Activated naive CD8-positive, alpha-beta T cell treated with anti-CD3 and anti-CD28 coated beads, Interleukin-2, amount 50 U/mL, for 24 hours (primary cell): ENCODE measurements at regions not wholly inside any gene's neighbourhood (a gene's known extent, or its start where the extent isn't known, plus 50 kb on each side); places are given as distances from the start of the nearest gene placed in this dataset.

Experiments
- ATAC-seq: fragments of 150-1000 bp; cut with Tn5 transposase; one replicate; pipeline ENCODE4 v1.10.0; 2021
- DNase-seq: peaks from one replicate; pipeline ENCODE4 v3.0.0; 2021
- H3K27ac Mint-ChIP-seq: one replicate; pipeline ENCODE4 v1.8.0; 2021; ENCODE audit warnings: mild to moderate bottlenecking, mixed read lengths
- H3K27me3 Mint-ChIP-seq: one replicate; pipeline ENCODE4 v1.8.0; 2021; ENCODE audit warnings: mixed read lengths
- H3K36me3 Mint-ChIP-seq: one replicate; pipeline ENCODE4 v1.8.0; 2021; ENCODE audit warnings: low read depth, mixed read lengths
- H3K4me1 Mint-ChIP-seq: one replicate; pipeline ENCODE4 v1.8.0; 2021; ENCODE audit warnings: mixed read lengths
- H3K4me3 Mint-ChIP-seq: one replicate; pipeline ENCODE4 v1.8.0; 2021; ENCODE audit warnings: mild to moderate bottlenecking, moderate library complexity, mixed read lengths
- H3K9me3 Mint-ChIP-seq: one replicate; pipeline ENCODE4 v1.8.0; 2021; ENCODE audit warnings: mixed read lengths

DNA sequence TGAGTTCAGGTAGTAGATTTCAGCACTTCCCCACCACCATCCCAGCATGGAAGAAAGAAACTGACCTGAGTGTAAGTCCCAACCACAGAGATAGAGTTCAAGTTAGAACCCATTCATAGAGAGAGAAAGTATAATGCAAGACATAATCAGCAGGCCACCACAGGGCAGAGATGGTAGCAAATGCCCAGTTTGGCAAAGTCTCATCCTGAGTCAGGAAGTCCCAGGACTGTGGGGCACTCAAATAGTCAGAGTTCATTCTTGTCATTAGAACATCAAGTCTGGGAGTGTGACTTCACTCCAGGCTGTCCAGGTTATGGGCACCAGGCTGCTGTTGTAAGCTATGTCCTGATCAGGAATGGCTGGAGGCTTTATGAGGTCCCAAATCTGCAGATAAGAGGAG, 72.0 kb upstream of the USP47 start:
- H3K9me3 Mint-ChIP-seq: no peaks in the 10 kb centered on the region
- no peak overlapping the region for H3K4me3 Mint-ChIP-seq
- H3K27me3 Mint-ChIP-seq: peaks cover 7% of the 10 kb centered on the region
- ATAC-seq (no peak), DNase-seq (no peak)
- H3K36me3 Mint-ChIP-seq: no peaks in the 10 kb centered on the region
- H3K4me1 Mint-ChIP-seq: no peaks in the 10 kb centered on the region
- H3K27ac Mint-ChIP-seq: no peak overlapping the region

DNA sequence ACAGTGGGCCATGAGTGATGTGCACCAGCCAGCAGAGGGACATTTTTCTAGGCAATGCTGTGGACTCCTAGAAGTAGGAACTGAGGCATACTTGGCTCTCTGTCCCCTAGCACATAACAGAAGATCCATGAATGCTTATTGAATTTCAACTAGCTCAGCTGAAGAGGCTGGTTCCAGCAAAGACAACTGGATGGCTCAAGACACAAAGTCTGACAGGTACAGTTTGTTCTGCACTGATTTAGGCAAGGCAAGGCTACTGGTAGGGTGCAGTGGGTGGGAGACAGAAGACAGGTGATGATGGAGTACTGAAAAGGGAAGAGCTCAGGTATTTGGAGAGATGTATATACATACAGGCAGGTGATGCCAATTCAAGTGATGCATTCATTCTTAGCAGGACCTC, 72.4 kb upstream of the USP47 start:
- Mint-ChIP-seq H3K4me3 (no peak overlapping the region), H3K27me3 (peaks cover 7% of the 10 kb centered on the region), H3K27ac (no peak overlapping the region), H3K36me3 (no peaks in the 10 kb centered on the region), H3K4me1 (no peaks in the 10 kb centered on the region), H3K9me3 (no peaks in the 10 kb centered on the region)
- ATAC-seq: no peak
- DNase-seq: no peak

DNA sequence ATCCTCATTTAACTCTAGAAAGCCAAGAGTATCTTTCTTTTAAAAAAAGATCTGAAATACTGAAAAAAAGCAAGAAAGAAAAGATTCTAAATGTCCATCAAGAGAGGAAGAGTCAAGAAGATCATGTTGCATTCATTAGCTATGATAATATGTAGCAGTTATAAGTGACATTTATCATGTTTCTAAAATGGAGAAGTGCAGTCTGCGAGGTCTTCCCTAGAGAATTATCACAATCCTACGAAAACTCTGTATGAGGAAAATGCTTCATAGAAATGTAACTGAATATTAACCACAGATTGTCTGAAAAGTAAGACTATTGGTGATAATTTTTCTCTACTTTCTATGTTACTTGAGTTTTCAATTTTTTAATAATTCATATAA, 77.4 kb upstream of the USP47 start:
- Mint-ChIP-seq H3K27me3 (peaks cover 9% of the 10 kb centered on the region), H3K4me1 (no peaks in the 10 kb centered on the region), H3K4me3 (no peak overlapping the region), H3K36me3 (no peaks in the 10 kb centered on the region), H3K27ac (no peak overlapping the region), H3K9me3 (no peaks in the 10 kb centered on the region)
- no peak for DNase-seq
- ATAC-seq: no peak

DNA sequence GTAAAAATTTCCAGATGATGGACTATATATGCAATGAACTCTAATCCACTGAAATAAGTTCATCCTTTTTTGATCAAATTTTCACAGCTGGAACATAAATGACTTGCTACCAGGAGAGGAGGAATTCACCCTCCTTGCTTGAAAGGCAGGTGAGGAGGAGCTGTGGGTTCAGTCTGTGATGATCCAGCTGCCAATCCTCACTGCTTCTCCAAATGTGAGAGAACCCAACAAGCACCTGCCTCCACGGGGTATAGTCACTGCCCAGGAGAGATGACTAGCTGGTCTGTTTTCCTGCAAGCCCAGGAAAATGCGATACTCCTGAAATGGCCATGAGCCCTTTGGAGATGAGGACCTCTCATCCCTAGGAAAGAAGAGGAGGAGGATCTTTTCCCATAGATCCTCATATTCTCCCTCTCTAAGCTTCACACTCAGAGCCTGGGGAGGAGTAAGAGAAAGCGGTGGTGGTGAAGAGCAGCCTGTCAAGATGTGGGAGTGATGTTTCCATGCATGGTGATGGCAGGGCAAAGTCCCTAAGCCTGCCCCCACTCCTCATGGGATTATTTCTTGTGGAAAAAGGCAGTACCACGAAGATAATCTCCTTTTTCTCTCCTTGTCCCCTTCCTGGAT, 77.9 kb upstream of the USP47 start:
- Mint-ChIP-seq H3K4me1 (no peaks in the 10 kb centered on the region), H3K36me3 (no peaks in the 10 kb centered on the region), H3K27ac (no peak overlapping the region), H3K27me3 (peaks cover 9% of the 10 kb centered on the region), H3K9me3 (no peaks in the 10 kb centered on the region), H3K4me3 (no peak overlapping the region)
- ATAC-seq (no peak), DNase-seq (no peak)

DNA sequence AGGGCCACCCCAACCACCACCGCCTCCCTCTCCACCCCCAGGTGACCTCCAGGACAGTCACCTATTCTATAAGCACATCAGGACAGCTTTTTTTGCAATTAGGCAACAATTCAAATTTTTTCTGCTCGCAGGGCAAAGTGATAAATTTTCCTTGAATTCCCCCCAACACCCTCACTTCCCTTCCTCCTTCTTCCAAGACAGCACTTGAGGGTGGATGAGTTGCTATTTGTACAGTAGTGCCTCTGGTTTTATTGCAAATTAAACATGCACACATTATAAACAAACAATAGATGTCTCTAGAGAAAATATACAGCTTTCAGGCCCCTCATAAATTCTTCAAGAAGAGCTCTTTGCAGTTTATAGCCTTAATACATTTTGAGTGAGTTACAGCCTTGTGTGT, 80.9 kb upstream of the USP47 start:
- Mint-ChIP-seq H3K27me3 (peaks cover 7% of the 10 kb centered on the region), H3K27ac (no peak overlapping the region), H3K9me3 (no peaks in the 10 kb centered on the region), H3K4me1 (no peaks in the 10 kb centered on the region), H3K36me3 (no peaks in the 10 kb centered on the region), H3K4me3 (no peak overlapping the region)
- ATAC-seq (no peak), DNase-seq (no peak)

DNA sequence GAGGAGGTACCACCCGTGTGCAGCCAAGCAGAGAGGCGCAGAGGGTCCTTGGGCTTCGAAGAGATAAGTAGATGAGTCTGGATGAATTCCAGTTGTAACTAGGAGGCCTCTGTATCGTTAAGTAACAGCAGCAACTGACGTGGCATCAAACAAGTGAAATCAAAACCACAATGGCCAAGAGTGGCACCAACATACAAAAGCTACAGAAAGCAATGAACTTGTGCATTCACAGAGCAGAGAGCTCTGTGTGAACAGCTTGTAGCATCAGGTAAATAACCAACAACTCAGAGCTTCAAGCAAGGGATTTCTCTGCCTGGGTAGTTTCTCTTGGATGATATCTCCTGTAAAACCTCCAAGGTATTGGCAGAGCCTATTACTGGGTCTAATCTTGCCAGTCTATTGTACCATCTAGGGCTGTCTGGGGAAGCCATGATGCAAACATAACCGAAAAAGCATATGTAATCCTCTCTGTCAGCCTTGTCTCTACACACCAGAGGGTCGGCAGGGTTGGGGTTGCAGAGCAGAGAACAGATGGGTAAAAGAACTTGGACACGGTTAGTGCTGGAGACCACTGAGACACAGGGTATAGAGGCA, 83.1 kb upstream of the USP47 start:
- Mint-ChIP-seq H3K9me3 (no peaks in the 10 kb centered on the region), H3K27ac (no peak overlapping the region), H3K36me3 (no peaks in the 10 kb centered on the region), H3K27me3 (peaks cover 8% of the 10 kb centered on the region), H3K4me3 (no peak overlapping the region), H3K4me1 (no peaks in the 10 kb centered on the region)
- no peak for DNase-seq
- ATAC-seq: no peak

DNA sequence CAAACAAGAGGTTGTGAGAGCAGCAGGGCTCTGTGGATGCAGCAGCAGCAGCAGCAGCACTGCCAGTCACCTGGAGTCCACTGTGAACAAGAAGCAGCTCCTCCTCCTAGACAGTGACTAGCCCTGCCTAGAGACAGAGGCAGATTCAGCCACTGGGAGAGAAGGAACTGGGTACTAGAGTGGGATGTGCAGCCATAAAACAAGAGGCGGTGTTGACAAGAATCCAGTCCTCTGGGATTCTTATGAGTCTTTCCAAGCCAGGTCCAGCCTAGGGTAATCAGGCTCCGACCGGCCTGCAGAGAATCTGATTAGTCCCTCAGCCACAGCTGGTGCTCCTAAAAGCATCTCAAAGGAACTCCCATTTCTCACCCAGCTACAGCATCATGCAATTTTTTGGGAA, 83.9 kb upstream of the USP47 start:
- Mint-ChIP-seq H3K27me3 (peaks cover 11% of the 10 kb centered on the region), H3K27ac (no peak overlapping the region), H3K4me3 (no peak overlapping the region), H3K36me3 (no peaks in the 10 kb centered on the region), H3K9me3 (no peaks in the 10 kb centered on the region), H3K4me1 (no peaks in the 10 kb centered on the region)
- ATAC-seq (no peak), DNase-seq (no peak)

DNA sequence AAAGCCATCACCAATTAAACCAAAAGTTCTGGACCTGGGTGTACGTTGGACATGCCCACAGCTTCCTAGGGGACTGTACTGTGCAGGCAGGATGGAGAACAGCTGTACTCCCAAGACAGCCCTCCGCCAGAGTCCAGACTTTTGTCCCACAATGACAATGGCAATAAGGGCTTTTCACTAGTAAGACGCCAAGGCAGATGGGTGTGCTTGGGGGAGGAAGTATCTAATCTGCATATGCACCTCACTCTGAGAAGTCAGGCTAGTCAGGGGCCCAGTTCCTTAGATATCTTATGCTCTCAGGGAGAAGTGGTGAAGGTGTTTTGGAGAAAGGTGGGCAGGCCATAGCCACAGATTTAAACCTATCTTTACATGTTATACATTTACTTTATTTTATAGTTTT, 85.1 kb upstream of the USP47 start:
- Mint-ChIP-seq H3K9me3 (no peaks in the 10 kb centered on the region), H3K27me3 (peaks cover 12% of the 10 kb centered on the region)

DNA sequence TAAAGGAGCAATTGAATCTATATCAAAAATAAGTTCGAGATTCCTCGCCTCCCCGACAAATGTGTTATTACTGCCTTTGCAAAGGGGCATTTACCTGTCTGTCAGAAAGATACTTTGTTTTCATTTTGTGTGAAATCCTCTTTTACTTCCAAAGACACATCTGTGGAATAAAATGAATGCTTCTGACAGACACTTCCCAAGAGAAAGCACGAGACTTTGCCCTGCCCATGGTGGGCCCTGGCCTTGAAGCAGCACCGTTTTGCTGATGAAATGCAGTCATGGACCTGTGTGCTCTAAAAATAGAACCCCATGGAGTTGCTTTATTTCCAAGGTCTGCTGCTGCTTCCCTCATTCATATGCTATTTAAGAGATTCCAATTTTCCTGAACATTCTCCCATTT, 85.9 kb upstream of the USP47 start:
- Mint-ChIP-seq H3K27ac (no peak overlapping the region), H3K27me3 (peaks cover 12% of the 10 kb centered on the region), H3K4me3 (no peak overlapping the region), H3K9me3 (no peaks in the 10 kb centered on the region), H3K4me1 (no peaks in the 10 kb centered on the region), H3K36me3 (no peaks in the 10 kb centered on the region)
- DNase-seq: no peak
- ATAC-seq: no peak

More for the DNA sequence above, 85.1 kb upstream of the USP47 start:
- H3K27ac Mint-ChIP-seq: no peak overlapping the region
- no peak overlapping the region for H3K4me3 Mint-ChIP-seq
- no peaks in the 10 kb centered on the region for H3K4me1 Mint-ChIP-seq
- no peak for DNase-seq
- no peak for ATAC-seq
- H3K36me3 Mint-ChIP-seq: no peaks in the 10 kb centered on the region

DNA sequence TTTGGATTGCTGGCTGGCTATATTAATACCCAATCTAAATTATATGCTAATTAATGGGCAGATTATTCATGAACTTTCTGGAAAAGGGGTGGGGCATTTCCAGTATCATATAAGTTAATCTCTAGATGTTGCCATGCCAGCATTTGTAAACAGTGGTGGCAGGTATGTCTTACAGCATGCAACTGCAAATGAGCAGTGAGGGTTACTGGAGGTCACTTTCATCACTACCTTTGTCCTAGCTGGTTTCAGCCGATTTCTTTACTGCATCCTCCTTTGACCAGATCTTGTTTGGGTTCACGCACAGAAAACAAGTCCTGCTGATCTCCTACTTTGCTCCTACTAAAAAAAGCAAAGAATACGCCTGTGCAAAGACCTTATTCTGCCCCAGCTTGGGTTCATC, 89.1 kb upstream of the USP47 start:
- Mint-ChIP-seq H3K27me3 (peaks cover 15% of the 10 kb centered on the region), H3K4me1 (no peaks in the 10 kb centered on the region), H3K36me3 (no peaks in the 10 kb centered on the region), H3K27ac (no peak overlapping the region), H3K9me3 (no peaks in the 10 kb centered on the region), H3K4me3 (no peak overlapping the region)
- ATAC-seq: no peak
- no peak for DNase-seq

DNA sequence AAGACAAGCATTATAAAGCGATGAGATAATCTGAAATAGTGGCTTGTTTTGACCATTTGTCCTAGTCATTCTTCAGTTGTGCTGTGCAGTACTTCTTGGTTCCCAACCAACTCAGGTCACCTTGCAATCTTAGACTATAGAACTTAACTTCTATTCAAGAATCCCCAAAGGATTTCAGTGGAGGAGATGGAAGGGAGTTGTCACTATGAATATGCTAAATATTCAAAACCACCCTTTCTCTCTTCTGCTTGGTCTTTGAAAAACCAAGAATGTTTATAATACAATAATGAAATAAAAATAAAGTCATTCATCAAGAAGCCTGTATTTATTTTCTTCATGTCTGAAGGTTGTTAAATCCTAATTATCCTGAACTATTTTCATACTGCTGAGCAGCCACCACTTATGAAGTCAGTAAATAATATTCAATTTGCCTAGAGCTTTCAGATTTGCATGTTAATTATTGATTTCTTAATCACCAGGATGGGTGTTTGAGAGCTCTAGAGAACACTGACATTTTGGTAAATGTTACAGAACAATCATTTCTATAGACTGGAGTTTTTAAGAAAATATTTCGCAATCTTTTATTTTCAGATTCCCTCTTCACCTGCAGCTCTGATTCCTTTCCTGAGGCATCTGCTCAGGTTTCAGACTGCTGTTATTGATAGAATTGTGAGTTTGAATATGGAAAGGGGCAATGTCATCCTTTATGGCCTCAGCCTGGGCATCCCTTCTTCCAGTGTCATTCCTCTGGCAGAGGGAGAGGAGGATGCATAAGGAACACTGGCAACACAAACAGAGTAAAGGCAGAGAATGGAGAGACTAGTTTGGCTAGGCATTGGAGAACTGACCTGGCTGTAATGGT, 91.5 kb upstream of the USP47 start:
- H3K36me3 Mint-ChIP-seq: no peaks in the 10 kb centered on the region
- no peaks in the 10 kb centered on the region for H3K9me3 Mint-ChIP-seq
- H3K4me1 Mint-ChIP-seq: no peaks in the 10 kb centered on the region
- DNase-seq (no peak), ATAC-seq (no peak)
- H3K27me3 Mint-ChIP-seq: peaks cover 17% of the 10 kb centered on the region
- H3K4me3 Mint-ChIP-seq: no peak overlapping the region
- no peak overlapping the region for H3K27ac Mint-ChIP-seq

DNA sequence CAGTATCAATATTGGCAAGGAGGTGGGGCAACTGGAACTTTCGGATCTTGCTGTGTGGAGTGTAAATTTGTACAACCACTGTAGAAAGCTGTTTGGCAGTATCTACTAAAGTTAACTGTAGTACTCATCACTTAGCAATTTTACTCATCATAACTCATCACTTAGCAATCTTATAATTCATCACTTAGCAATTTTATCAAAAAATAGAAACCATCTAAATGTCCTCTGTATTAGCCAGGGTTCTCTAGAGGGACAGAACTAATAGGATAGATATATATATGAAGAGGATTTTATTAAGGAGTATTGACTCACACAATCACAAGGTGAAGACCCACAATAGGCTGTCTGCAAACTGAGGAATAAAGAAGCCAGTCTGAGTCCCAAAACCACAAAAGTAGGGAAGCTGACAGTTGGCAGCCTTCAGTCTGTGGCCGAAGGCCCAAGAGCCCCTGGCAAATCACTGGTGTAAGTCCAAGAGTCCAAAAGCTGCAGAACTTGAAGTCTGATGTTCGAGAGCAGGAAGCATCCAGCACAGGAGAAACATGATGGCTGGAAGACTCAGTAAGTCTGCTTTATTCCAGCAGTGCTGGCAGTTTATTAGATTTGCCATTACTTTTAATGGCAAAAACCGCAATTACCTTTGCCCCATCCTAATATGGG, 92.9 kb upstream of the USP47 start:
- peaks cover 16% of the 10 kb centered on the region for H3K27me3 Mint-ChIP-seq
- no peak overlapping the region for H3K4me3 Mint-ChIP-seq
- no peak for DNase-seq
- H3K4me1 Mint-ChIP-seq: no peaks in the 10 kb centered on the region
- no peaks in the 10 kb centered on the region for H3K36me3 Mint-ChIP-seq
- no peaks in the 10 kb centered on the region for H3K9me3 Mint-ChIP-seq
- ATAC-seq: no peak
- H3K27ac Mint-ChIP-seq: no peak overlapping the region

DNA sequence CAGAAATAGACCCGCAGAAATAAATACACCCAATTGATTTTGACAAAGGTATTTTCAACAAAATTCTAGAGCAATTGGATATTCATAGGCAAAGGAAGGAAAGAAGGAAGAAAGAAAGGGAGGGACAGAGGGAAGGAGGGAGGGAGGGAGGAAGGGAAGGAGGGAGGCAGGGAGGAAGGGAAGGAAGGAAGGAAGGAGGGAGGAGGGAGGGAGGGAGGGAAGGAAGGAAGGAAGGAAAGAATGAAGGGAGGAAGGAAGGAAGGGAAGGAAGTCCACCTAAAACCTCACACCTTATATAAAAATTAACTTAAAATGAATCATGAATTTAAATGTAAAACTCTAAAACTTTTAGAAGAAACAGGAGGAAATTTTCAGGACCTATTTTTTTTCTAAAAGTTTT, 94.2 kb upstream of the USP47 start:
- DNase-seq (no peak), ATAC-seq (no peak)

DNA sequence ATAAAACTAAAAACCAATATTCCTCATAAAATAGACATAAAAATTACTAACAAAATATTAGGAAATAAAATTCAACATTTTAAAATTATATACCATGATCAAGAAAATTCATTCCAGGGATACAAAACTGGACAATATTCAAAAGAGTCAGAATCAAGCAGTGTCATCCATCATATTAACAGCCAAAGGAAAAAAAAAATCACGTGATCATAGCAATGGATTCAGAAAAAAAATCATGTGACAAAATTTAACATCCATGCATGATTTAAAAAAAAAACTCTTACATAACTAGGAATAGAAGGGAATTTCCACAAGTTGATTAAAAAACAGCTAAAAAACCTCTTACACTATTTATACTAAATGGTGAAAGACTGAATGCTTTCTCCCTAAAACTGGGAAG, 95.3 kb upstream of the USP47 start:
- Mint-ChIP-seq H3K4me3 (no peak overlapping the region), H3K27me3 (peaks cover 24% of the 10 kb centered on the region), H3K4me1 (no peaks in the 10 kb centered on the region)

More for the DNA sequence above, 94.2 kb upstream of the USP47 start:
- no peak overlapping the region for H3K4me3 Mint-ChIP-seq
- peaks cover 21% of the 10 kb centered on the region for H3K27me3 Mint-ChIP-seq
- H3K4me1 Mint-ChIP-seq: no peaks in the 10 kb centered on the region
- no peaks in the 10 kb centered on the region for H3K9me3 Mint-ChIP-seq
- H3K36me3 Mint-ChIP-seq: no peaks in the 10 kb centered on the region
- no peak overlapping the region for H3K27ac Mint-ChIP-seq

DNA sequence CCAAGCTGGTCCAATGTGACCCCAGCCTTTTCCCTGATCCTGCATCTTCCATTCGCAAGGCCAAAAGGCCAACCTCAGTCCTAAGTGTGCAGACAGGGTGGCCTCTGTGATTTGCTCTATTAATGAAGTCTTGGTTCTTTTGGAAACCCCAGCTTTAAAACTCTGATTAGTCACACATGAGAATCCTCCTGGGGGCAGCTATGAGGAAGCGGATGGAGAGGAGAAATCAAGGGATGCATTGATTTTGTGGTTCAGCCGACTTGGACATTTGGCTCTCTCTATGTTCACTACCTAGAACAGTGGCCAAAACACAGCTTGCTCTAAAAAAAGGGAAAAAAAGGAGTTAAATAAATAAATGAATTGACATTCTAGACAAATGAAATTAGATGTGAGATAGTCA, 98.6 kb upstream of the USP47 start:
- DNase-seq: no peak
- H3K36me3 Mint-ChIP-seq: no peaks in the 10 kb centered on the region
- no peak for ATAC-seq
- no peak overlapping the region for H3K27ac Mint-ChIP-seq
- H3K4me3 Mint-ChIP-seq: no peak overlapping the region
- peaks cover 24% of the 10 kb centered on the region for H3K27me3 Mint-ChIP-seq
- no peaks in the 10 kb centered on the region for H3K9me3 Mint-ChIP-seq
- no peaks in the 10 kb centered on the region for H3K4me1 Mint-ChIP-seq

More for the DNA sequence above, 95.3 kb upstream of the USP47 start:
- H3K36me3 Mint-ChIP-seq: no peaks in the 10 kb centered on the region
- H3K27ac Mint-ChIP-seq: no peak overlapping the region
- DNase-seq (no peak), ATAC-seq (no peak)
- no peaks in the 10 kb centered on the region for H3K9me3 Mint-ChIP-seq
